ENCODE measurements at regions not wholly inside any gene's neighbourhood (a gene's known extent, or its start where the extent isn't known, plus 50 kb on each side); places are given as distances from the start of the nearest gene placed in this dataset.

GRCh38 chr3:27960133-27960532 is 238.0 kb upstream of the EOMES start:
- no peak for TF ChIP-seq CTCF (IDR thresholded peaks at IDR 0.05; ENCODE audit: low read depth, low read length, missing input control)
- no peak for TF ChIP-seq SP1 (IDR thresholded peaks at IDR 0.05)
- no peak for TF ChIP-seq EGR1 (IDR thresholded peaks at IDR 0.05; ENCODE audit: low read depth in 2 of 2)
- no peak for TF ChIP-seq RAD21 (IDR thresholded peaks at IDR 0.05)
- no peak for TF ChIP-seq REST (IDR thresholded peaks at IDR 0.05)
- TF ChIP-seq ZBTB33 (IDR thresholded peaks at IDR 0.05): no peak
- no peak for TF ChIP-seq GABPA (IDR thresholded peaks at IDR 0.05 in 1 of 2, conservative IDR thresholded peaks at IDR 0.05 in 1 of 2)
- no peak for TF ChIP-seq ATF3 (IDR thresholded peaks at IDR 0.05)
- no peak for TF ChIP-seq TAF1 (conservative IDR thresholded peaks at IDR 0.05)
- TF ChIP-seq FOXA1 (IDR thresholded peaks at IDR 0.05): no peak
